NCI-H345 (cell line): ENCODE measurements at regions not wholly inside any gene's neighbourhood (a gene's known extent, or its start where the extent isn't known, plus 50 kb on each side); places are given as distances from the start of the nearest gene placed in this dataset.
A peak's percentile ranks its signal among the peaks of the same experiment; 100 is the strongest.
"Not testable (repeated sequence)": the region's sequence is repeated elsewhere in the genome, so short reads cannot be mapped to it uniquely, and the experiment has no call there.

Experiments
- DNase-seq: peaks from one replicate; lab custom pipeline; 2025; lab: John Stamatoyannopoulos, UW

GRCh38 chr4:83921124-83921523 lies 385.2 kb downstream of the GPAT3 start:
- no peak for DNase-seq

- no peak for DNase-seq
Measured at GRCh38 chr4:83920375-83920774, 384.5 kb downstream of the GPAT3 start.

- no peak for DNase-seq
Measured at GRCh38 chr4:83917572-83917971, 381.7 kb downstream of the GPAT3 start.

- DNase-seq: no peak
Measured at GRCh38 chr4:83910693-83911092, 374.8 kb downstream of the GPAT3 start.

GRCh38 chr4:83906561-83906960 lies 370.7 kb downstream of the GPAT3 start:
- no peak for DNase-seq

- DNase-seq: no peak
Measured at GRCh38 chr4:83905952-83906351, 370.0 kb downstream of the GPAT3 start.

GRCh38 chr4:83903740-83904139 lies 367.8 kb downstream of the GPAT3 start:
- DNase-seq: not testable (repeated sequence)

- no peak for DNase-seq
Measured at GRCh38 chr4:83894831-83895230, 358.9 kb downstream of the GPAT3 start.

- no peak for DNase-seq
Measured at GRCh38 chr4:83890816-83891215, 354.9 kb downstream of the GPAT3 start.

- no peak for DNase-seq
Measured at GRCh38 chr4:83890231-83890630, 354.3 kb downstream of the GPAT3 start.

GRCh38 chr4:83889802-83890201 lies 353.9 kb downstream of the GPAT3 start:
- DNase-seq: no peak

- DNase-seq: no peak
Measured at GRCh38 chr4:83885256-83886182, 349.6 kb downstream of the GPAT3 start.

GRCh38 chr4:83876047-83876446 lies 340.1 kb downstream of the GPAT3 start:
- DNase-seq: no peak

GRCh38 chr4:83875437-83875836 lies 339.5 kb downstream of the GPAT3 start:
- DNase-seq: no peak

- no peak for DNase-seq
Measured at GRCh38 chr4:83873996-83874395, 338.1 kb downstream of the GPAT3 start.

GRCh38 chr4:83870328-83870950 lies 334.5 kb downstream of the GPAT3 start:
- DNase-seq: no peak

GRCh38 chr4:83866834-83867621 lies 331.1 kb downstream of the GPAT3 start:
- DNase-seq: no peak

GRCh38 chr4:83865417-83866150 lies 329.7 kb downstream of the GPAT3 start:
- DNase-seq: no peak

- no peak for DNase-seq
Measured at GRCh38 chr4:83864097-83864817, 328.3 kb downstream of the GPAT3 start.

- DNase-seq: no peak
Measured at GRCh38 chr4:83862471-83862870, 326.6 kb downstream of the GPAT3 start.

GRCh38 chr4:83860200-83860599 lies 324.3 kb downstream of the GPAT3 start:
- DNase-seq: peak; percentile 1
